ENCODE measurements at regions not wholly inside any gene's neighbourhood (a gene's known extent, or its start where the extent isn't known, plus 50 kb on each side); places are given as distances from the start of the nearest gene placed in this dataset.
"Not testable (repeated sequence)": the region's sequence is repeated elsewhere in the genome, so short reads cannot be mapped to it uniquely, and the experiment has no call there.

GRCh38 chr1:224041032-224041431 lies 72.9 kb upstream of the FBXO28 start:
- CTCF ChIA-PET: interaction anchor here (1.8 kb wide), 1 partner anchor 10 kb away, joined by 4 read pairs; no protein-coding TSS in a partner anchor
- no peak overlapping the region for H3K27ac Mint-ChIP-seq
- peaks cover 5% of the 10 kb centered on the region for H3K4me1 Mint-ChIP-seq
- no peak for DNase-seq
- no peak overlapping the region for H3K4me3 Mint-ChIP-seq
- peaks cover 21% of the 10 kb centered on the region for H3K27me3 Mint-ChIP-seq
- ATAC-seq: no peak
- H3K9me3 Mint-ChIP-seq (ENCODE audit: low read depth): no peaks in the 10 kb centered on the region
- no peaks in the 10 kb centered on the region for H3K36me3 Mint-ChIP-seq

DNA sequence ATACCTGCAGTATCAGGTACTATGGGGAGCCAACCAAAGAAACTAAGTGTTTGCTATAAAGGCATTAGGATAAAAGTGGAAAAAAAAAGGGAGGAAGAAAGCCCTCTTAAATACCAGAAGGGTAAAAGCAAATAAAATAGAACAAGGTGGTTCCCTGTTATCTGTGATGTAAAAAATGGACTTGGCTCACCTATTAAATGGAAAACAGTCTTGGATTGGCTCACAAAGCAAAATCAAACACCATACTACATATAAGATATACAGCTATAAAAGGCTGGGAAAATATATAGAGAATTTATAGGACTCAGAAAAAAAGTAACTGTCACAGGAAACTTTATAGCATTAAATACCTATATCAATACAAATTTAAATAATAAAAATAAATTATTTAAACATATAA lies 73.5 kb upstream of the FBXO28 start:
- CTCF ChIA-PET: interaction anchor here (1.8 kb wide), 1 partner anchor 11 kb away, joined by 4 read pairs; no protein-coding TSS in a partner anchor
- peaks cover 16% of the 10 kb centered on the region for H3K27me3 Mint-ChIP-seq
- not testable (repeated sequence) for H3K4me1 Mint-ChIP-seq; DNase-seq; ATAC-seq; H3K27ac Mint-ChIP-seq; H3K9me3 Mint-ChIP-seq (ENCODE audit: low read depth); H3K4me3 Mint-ChIP-seq; H3K36me3 Mint-ChIP-seq

- peaks cover 14% of the 10 kb centered on the region for H3K27me3 Mint-ChIP-seq
- H3K36me3 Mint-ChIP-seq; H3K27ac Mint-ChIP-seq; CTCF ChIA-PET; H3K4me1 Mint-ChIP-seq; H3K4me3 Mint-ChIP-seq; H3K9me3 Mint-ChIP-seq (ENCODE audit: low read depth); ATAC-seq; DNase-seq: not testable (repeated sequence)
Measured at GRCh38 chr1:224040006-224040405, 73.9 kb upstream of the FBXO28 start.

GRCh38 chr1:224038832-224039231 lies 75.1 kb upstream of the FBXO28 start:
- peaks cover 11% of the 10 kb centered on the region for H3K27me3 Mint-ChIP-seq
- H3K36me3 Mint-ChIP-seq; H3K4me1 Mint-ChIP-seq; CTCF ChIA-PET; DNase-seq; H3K27ac Mint-ChIP-seq; H3K9me3 Mint-ChIP-seq (ENCODE audit: low read depth); H3K4me3 Mint-ChIP-seq; ATAC-seq: not testable (repeated sequence)

- ATAC-seq; H3K36me3 Mint-ChIP-seq; H3K4me3 Mint-ChIP-seq; H3K4me1 Mint-ChIP-seq; H3K27ac Mint-ChIP-seq; DNase-seq; H3K9me3 Mint-ChIP-seq (ENCODE audit: low read depth); CTCF ChIA-PET: not testable (repeated sequence)
- peaks cover 11% of the 10 kb centered on the region for H3K27me3 Mint-ChIP-seq
Measured at GRCh38 chr1:224037362-224037761, 76.5 kb upstream of the FBXO28 start.

DNA sequence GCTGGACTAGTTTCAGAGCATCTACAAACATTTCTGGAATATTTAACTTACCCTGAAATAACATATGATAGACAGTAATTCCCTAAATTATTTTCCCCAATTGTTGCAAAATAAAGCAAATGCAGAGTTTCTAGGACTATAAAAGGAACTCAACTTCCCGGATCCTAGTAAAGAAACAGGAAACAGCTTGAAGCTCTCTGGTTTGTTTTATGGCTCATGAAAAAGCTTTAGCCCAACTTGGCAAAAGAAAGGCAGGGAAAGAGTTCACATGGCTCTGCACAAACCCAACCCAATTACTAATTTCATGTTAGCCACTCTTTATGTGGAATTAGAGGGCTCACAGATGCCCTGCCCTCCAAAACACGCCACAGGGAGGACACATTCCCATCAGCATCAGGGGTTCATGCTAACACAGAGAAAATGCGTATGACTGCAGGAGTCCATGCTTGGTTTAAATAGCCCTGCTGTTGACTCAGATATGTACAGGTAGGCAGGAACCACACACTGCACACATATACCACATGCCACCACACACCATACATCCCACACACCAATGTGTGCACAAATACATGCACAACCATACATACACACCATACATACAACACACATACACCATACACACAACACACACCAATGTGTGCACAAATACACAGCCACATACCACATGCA lies 81.2 kb upstream of the FBXO28 start:
- CTCF ChIA-PET; H3K4me1 Mint-ChIP-seq; DNase-seq; H3K4me3 Mint-ChIP-seq; H3K36me3 Mint-ChIP-seq; H3K27me3 Mint-ChIP-seq; H3K9me3 Mint-ChIP-seq (ENCODE audit: low read depth); H3K27ac Mint-ChIP-seq: not testable (repeated sequence)
- peak; percentile 16 for ATAC-seq

- ATAC-seq; H3K36me3 Mint-ChIP-seq; H3K27me3 Mint-ChIP-seq; H3K27ac Mint-ChIP-seq; DNase-seq; H3K9me3 Mint-ChIP-seq (ENCODE audit: low read depth); H3K4me1 Mint-ChIP-seq; H3K4me3 Mint-ChIP-seq; CTCF ChIA-PET: not testable (repeated sequence)
Measured at GRCh38 chr1:224031986-224032385, 81.9 kb upstream of the FBXO28 start.

DNA sequence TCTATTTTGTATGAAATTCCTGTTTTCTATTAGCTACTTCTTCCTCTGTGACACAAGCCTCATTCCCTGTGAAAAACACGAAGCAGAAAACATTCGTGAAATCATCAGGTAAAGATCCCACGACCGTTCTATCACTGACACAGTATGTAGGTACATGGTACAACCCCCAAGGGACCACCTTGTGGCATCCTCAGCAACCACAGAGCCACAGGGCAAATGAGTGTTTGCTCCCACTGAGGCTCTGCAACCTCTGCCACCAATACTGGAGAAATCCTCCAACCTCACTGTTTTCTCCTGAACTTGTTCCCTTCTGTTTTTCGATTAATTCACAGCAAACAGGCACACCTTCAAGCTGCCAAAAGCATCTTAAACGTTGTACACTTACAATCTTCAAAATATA lies 83.7 kb upstream of the FBXO28 start:
- H3K27ac Mint-ChIP-seq; H3K9me3 Mint-ChIP-seq (ENCODE audit: low read depth); H3K27me3 Mint-ChIP-seq; DNase-seq; CTCF ChIA-PET; H3K4me3 Mint-ChIP-seq; ATAC-seq; H3K4me1 Mint-ChIP-seq; H3K36me3 Mint-ChIP-seq: not testable (repeated sequence)

GRCh38 chr1:224029286-224030025 lies 84.5 kb upstream of the FBXO28 start:
- H3K4me1 Mint-ChIP-seq; ATAC-seq; CTCF ChIA-PET; H3K4me3 Mint-ChIP-seq; H3K27ac Mint-ChIP-seq; H3K36me3 Mint-ChIP-seq; H3K27me3 Mint-ChIP-seq; H3K9me3 Mint-ChIP-seq (ENCODE audit: low read depth); DNase-seq: not testable (repeated sequence)

- CTCF ChIA-PET; ATAC-seq; H3K36me3 Mint-ChIP-seq; DNase-seq; H3K9me3 Mint-ChIP-seq (ENCODE audit: low read depth); H3K27me3 Mint-ChIP-seq; H3K27ac Mint-ChIP-seq; H3K4me1 Mint-ChIP-seq; H3K4me3 Mint-ChIP-seq: not testable (repeated sequence)
Measured at GRCh38 chr1:224028802-224029201, 85.1 kb upstream of the FBXO28 start.

DNA sequence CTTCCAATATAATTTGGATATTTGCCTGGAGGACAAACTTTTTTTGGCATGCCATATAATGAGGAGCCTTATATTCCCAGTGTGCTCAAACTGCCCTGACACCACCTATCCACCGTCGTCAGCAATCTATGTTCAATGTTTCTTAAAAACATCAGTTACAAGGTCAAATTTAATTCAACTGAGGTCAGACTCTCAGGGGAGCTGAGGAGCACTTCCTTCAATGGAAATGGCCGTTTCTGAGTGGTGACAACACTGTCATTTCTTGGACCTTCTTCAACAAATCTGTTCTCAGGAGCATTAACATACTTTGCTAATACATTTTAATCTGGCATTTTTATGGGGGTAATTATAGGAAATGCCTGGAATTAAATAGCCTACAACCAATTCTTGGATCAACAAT lies 90.8 kb upstream of the FBXO28 start:
- H3K27me3 Mint-ChIP-seq; ATAC-seq; H3K27ac Mint-ChIP-seq; DNase-seq; H3K36me3 Mint-ChIP-seq; CTCF ChIA-PET; H3K4me1 Mint-ChIP-seq; H3K9me3 Mint-ChIP-seq (ENCODE audit: low read depth); H3K4me3 Mint-ChIP-seq: not testable (repeated sequence)

DNA sequence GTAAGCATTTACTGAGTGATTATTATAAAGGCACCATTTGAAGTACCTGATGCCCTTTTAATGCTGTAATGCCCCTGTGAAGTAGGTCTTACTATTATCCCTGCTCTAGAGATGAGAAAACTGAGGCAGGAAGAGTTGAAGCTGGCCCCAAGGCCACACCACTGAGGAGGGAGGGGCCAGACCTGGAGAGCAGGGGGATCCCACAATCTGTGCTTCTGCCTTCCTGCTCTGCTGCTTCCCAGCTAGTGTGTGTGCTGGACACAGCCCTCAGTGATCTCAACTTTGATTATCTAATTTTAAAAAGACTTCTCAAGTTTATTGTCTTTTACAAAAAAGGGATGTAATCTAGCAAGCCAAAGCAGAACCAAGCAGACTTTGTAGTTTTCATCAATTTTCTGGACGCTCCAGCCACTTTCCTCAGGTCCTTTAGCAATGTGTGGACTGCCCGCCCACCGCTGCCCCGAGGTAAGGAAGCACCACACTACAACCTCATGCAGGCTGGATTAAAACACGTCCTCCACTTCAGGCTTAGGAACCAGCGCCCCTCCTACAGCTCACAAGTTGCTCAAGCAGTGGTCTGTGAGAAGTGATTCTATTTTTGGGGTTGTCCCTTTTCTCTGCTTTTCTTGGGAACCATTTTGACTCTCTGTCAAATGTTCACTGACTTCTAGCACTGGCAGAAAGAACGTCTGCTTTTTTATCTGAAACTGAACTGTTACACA lies 91.5 kb upstream of the FBXO28 start:
- DNase-seq, CTCF ChIA-PET, H3K36me3 Mint-ChIP-seq: not testable (repeated sequence)

DNA sequence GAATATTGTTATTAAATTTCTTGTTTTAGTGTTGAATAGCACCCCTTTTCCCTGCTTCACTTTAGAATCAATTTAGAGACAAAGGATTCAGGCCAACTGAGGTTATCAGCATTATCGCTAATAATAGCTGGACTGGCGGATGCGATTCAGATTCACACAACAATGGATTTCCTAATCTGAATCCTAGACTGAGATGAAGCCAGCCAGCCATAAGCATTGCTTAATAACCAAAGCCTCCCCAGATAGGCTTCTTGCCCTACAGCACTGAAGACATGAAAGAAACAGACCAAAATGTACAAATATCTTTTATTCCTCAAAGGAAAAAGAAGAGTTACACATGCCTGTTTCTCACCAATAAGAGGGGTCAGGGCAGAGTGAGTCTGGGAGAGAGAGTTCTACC lies 94.0 kb upstream of the FBXO28 start:
- H3K4me3 Mint-ChIP-seq; ATAC-seq; CTCF ChIA-PET; H3K27me3 Mint-ChIP-seq; H3K36me3 Mint-ChIP-seq; H3K4me1 Mint-ChIP-seq; H3K27ac Mint-ChIP-seq; DNase-seq; H3K9me3 Mint-ChIP-seq (ENCODE audit: low read depth): not testable (repeated sequence)

More for the DNA sequence above, 91.5 kb upstream of the FBXO28 start:
- ATAC-seq; H3K4me1 Mint-ChIP-seq; H3K27ac Mint-ChIP-seq; H3K27me3 Mint-ChIP-seq; H3K9me3 Mint-ChIP-seq (ENCODE audit: low read depth); H3K4me3 Mint-ChIP-seq: not testable (repeated sequence)

DNA sequence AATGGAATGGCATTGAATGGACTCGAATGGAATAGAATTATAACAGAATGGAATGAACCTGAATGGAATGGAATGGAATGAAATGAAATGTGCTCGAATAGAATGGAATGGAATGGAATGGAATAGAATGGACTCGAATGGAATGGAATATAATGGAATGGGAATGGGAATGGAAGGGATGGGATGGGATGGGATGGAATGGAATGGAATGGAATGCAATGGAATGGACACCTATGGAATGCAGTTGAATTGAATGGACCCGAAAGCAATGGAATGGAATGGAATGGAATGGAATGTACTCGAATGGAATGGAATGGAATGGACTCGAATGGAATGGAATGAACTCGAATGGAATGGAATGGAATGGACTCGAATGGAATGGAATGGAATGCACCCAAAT lies 98.1 kb upstream of the FBXO28 start:
- DNase-seq; H3K27me3 Mint-ChIP-seq; H3K4me3 Mint-ChIP-seq; H3K4me1 Mint-ChIP-seq; H3K27ac Mint-ChIP-seq; H3K36me3 Mint-ChIP-seq; H3K9me3 Mint-ChIP-seq (ENCODE audit: low read depth); ATAC-seq; CTCF ChIA-PET: not testable (repeated sequence)
